Dermis microvascular lymphatic vessel endothelial cell (primary cell): ENCODE measurements at regions not wholly inside any gene's neighbourhood (a gene's known extent, or its start where the extent isn't known, plus 50 kb on each side); places are given as distances from the start of the nearest gene placed in this dataset.
"Not testable (repeated sequence)": the region's sequence is repeated elsewhere in the genome, so short reads cannot be mapped to it uniquely, and the experiment has no call there.

Experiments
- DNase-seq, 2 donors: peaks; one replicate each; pipeline versions ENCODE4 v3.0.0 to v3.0.0-alpha.2; 2010; ENCODE audit warnings: low read depth in 2 of 2

GRCh38 chr2:160790738-160791137 lies 297.1 kb upstream of the RBMS1 start:
- no peak for DNase-seq

- DNase-seq, result no peak
Observed at GRCh38 chr2:160791884-160792283, 298.3 kb upstream of the RBMS1 start.

DNA sequence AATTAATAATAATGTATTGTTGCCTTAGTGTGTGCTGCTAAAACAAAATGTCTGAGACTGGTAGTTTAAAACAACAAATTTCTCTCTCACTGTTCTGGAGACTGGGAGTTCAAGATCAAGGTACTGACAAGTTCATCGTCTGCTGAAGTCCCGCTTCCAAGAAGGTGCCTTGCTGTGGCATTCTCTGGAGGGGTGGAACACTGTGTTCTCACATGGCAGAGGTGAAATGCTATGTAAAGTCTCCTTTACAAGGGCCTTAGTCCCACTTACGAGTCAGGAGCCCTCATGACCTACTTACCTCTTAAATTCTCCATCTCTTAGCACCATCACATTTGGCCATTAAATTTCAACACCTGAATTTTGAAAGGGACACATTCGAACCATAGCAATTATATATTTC lies 299.2 kb upstream of the RBMS1 start:
- no peak for DNase-seq

DNA sequence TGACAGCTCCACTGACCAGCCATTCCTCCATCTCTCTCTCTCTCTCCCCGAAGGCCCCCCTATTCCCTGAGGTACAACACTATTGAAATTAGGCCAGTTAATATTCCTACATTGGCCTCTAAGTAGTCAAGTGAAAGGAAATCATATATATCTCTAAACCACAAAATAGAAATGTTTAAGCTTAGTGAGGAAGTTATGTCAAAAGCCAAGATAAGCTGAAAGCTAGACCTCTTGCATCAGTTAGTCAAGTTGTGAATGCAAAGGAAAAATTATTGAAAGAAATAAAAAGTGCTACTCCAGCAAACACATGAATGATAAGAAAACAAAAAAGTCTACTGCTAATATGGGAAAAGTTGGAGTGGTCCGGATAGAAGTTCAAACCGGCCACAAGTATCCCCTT lies 301.3 kb upstream of the RBMS1 start:
- no peak for DNase-seq

DNA sequence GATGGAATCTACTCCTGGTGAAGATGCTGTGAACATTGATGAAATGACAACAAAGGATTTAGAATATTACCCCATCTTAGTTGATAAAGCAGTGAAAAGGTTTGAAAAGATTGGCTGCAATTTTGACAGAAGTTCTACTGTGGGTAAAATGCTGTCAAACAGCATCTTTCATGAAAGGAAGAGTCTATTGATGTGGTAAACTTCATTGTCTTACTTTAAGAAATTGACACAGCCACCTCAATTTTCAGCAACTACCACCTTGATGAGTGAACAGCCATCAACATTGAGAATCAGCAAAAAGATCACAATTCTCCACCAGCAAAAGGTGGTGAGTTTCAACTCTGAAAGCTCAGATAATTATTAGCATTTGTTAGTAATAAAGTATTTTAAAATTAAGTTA lies 310.3 kb upstream of the RBMS1 start:
- no peak for DNase-seq

DNA sequence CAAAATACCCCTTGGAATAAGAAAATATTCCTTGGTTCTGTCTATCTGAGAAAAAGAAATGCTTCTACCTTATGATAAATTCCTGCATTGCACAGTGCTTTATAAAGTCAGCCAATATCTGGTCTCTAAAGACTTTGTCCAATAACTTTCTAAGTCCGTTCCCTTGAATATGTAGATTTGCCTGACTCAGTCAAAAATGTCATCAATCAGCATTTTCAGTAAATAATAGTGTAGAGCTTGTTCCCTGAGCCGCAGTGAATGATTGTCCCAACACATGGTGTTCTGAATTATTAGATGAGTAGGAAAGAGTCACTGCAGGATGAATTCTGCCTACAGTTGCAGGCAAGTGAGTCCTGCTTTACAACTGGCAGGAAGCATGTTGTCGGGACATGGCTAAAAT lies 316.8 kb upstream of the RBMS1 start:
- no peak for DNase-seq

- DNase-seq, result no peak
Observed at GRCh38 chr2:160812830-160813505, 319.4 kb upstream of the RBMS1 start.

GRCh38 chr2:160813506-160813858 lies 319.9 kb upstream of the RBMS1 start:
- DNase-seq, result no peak

DNA sequence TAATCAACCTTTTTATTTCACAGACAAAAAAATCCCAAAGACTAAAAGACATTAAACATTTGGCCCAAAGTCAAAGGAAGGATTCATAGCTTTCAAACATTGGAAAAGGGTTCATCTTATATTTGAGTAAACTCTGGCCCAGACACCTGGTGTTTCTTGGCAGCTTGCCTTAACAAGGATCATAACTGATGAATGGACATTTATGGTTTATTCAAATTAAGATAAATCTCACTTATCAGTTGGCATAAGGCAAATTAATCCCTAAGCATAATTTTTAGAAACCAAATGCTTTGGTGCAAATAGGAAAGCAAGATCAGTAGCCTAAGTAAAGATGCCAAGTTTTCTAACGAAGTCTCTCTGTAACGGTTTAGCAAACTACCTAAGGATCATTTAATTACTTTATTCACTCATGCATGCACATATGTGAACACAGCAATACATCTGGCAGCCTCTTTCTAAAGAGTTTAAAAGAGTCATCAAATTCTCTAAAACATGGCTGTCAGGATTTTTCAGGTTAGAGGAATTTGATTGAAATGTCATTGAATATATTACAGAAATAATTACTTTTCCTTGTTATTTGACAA lies 323.4 kb upstream of the RBMS1 start:
- no peak for DNase-seq

DNA sequence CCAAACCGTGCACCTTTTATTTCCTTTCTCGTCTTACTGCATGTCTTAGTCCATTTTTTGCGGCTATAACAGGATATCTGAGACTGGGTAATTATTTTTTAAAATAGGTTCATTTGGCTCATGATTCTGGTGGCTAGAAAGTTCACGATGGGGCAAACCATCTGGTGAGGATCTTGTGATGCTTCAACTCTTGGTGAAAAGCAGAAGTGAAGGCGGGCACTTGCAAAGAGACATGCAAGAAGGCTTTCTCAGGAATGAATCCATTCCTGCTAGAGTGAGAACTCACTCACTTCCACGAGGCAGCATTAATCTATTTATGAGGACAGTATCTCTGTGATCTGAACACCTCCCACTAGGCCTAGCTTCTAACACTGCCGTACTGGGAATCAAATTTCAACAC lies 327.1 kb upstream of the RBMS1 start:
- DNase-seq, result no peak

DNA sequence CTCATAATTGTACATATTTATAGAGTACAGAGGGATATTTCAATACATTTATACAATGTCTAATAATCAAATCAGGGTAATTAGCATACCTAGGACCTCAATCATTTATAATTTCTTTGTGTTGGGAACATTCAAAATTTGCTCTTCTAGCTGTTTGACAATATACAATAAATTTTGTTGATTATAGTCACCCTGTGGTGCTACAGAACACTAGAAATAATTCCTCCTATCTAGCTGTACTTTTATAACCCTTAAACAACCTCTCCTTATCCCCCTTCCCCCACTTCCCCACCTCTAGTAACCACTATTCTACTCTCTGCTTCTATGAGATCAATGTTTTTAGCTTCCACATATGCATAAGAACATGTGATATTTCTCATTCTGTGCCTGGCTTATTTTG lies 328.4 kb upstream of the RBMS1 start:
- DNase-seq, result no peak

DNA sequence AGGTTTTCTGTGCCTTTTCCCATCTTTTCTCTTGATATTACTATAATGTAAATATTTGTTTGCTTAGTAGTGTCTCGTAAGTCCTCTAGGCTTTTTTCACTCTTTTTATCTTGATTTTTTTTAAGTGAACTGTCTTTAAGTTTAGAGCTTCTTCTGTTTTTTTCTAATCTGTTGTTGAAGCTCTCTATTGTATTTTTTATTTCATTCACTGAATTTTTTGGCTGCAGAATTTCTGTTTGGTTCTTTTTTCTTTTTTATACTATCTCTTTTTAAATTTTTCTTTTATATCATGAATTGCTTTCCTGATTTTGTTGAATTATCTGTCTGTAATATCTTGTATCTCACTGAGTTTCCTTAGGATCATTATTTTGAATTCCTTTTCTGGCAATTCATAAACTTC lies 331.8 kb upstream of the RBMS1 start:
- no peak for DNase-seq

DNA sequence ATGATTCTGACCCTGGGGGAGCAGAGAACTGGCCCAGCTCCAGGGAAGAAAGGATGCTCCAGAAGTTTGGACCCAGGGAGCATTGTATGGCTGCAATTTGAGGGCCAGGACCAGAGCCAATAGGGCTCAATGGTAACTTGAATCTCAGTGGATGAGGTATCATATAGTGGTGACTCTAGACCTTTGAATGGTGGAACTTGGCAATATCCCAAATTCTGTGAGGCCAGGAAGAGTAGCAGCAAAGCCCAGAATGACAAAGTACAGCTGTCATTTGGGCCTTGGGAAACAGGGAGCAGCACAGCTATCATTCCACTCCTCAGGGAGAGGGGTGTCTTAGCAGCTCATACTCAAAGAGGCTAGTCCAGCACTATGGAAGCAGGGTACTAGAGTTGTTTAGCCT lies 332.9 kb upstream of the RBMS1 start:
- no peak for DNase-seq

DNA sequence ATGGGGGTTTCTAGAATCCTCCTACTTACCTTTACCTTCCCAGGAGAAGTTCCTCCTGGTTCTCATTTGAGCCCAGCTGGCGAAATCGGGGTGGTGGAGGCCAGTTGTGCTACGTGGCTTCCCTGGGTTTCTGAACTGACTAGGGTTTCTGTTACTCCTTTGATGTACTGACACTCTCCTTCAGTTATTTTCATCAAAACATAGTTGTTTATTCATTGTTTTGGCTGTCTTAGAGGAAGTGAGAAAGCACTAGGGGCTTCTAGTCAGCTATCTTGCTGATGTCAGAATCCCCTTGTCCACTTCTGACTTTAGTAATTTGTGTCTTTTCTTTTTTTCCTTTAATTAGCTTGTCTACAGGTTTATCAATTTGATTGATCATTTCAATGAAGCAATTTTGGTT lies 332.2 kb upstream of the TANK start:
- DNase-seq, result no peak

GRCh38 chr2:160832381-160832780 lies 327.8 kb upstream of the TANK start:
- DNase-seq, result not testable (repeated sequence)

DNA sequence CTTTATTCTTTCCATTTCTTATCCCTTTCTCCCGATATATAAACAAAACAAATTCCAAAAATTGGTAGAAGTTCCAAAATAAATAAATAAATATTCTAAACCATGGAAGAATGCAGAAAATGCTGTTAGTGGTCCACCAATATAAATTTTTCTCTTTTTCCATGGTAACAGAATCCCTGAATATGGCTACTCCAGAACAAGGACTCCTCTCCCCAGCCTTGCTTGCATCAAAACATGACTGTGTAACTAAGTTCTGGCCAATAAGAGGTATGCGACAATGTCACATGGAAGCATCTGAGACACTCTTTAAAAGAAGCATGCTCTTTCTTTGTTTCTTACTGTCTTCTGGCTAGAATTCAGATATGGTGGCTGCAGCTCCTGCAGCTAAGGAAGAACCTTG lies 325.1 kb upstream of the TANK start:
- DNase-seq, result no peak

DNA sequence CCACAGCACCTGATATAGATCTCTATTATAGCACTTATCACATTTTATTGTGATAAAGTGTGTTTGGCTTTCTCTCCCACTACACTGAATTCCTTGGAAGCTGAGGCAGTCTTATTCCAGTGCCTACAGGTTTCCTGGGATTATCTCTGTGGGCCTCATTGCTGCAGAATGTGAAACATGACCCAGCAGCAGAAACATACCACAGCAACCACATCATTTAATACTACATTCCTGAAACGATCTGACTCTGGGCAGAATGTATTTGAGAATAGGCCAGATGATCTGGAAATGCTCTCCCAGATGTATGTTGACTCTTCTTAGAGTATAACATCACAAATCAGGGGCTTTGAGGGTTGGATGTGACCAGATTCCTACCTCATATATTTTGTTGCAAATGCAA lies 323.5 kb upstream of the TANK start:
- no peak for DNase-seq

DNA sequence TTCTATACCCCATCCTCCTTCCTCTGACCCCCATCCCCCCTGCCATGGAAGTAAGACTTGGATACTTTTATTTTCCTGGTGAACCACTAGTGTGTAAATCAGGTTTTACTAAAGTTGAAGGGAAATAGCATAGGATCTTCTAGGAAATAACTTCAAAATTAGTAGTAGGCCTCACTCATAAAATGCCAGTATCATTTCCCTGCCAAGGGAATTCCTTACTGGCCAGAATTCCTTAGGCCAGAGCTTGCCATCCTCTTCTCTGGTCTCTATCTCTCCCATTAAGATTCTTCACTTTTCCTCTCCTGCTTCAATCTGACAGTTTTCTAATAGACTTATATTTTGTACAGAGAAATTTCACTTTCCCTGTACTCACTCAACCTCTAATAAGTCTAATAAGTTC lies 322.8 kb upstream of the TANK start:
- DNase-seq, result no peak

GRCh38 chr2:160838147-160838546 lies 322.1 kb upstream of the TANK start:
- no peak for DNase-seq

DNA sequence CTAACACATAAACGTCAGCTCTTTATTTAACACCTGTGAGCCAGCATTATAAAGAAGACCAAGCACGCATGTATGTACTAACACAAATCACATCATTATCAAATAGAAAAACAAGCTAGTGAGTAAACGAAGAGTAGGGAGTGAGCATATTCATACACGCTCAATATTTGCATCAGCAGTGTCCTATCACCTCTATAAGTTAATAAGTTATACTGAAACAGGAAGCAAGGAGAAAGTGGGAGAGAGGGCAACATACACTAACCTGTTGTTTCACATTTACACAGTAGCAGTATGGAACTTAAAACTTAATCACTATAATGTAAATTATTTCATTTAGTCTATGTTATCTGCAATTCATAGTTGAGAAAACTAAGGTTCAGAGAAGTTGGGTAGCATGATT lies 321.5 kb upstream of the TANK start:
- DNase-seq, result no peak

DNA sequence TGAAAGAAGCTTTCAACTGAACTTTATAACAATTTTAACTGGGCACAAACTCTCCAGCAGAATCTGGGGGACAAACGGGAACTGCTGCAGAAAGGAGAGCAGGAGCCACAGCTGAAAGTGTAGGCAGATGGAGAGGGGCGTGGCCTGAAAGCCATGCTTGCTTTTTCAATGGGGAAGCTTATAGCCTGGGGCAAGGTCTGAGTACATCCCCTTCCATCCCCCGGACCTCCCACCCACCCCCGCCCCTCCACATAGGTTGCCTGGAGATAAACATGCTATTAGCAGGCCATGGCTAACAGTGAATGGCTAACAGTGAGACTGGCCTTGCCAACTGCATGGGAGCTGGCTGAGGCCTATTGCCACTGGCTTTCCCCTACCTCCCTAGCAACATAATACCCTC lies 317.9 kb upstream of the TANK start:
- DNase-seq, result no peak

DNA sequence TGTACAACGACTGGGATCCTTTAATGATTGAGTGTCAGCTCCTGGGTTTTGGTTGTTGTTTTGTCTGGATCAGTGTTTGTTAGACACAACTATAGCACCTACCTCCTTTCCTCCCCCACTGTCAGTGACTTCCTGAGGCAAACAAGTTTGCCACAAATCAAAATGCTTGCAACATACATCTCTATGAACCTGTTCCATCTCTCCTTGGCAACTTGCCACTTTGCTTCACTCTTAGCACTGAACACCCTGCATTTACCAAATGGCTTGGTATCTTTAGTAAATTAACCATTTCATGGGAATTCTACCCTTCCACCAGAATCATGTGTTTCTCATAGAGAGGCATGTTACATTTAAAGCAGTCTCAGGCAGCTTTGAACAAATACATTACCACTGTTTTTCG lies 301.1 kb upstream of the TANK start:
- no peak for DNase-seq

GRCh38 chr2:160862226-160862625 lies 298.0 kb upstream of the TANK start:
- DNase-seq, result no peak

- no peak for DNase-seq
Observed at GRCh38 chr2:160868891-160869290, 291.3 kb upstream of the TANK start.
